Common myeloid progenitor, CD34-positive (primary cell): ENCODE measurements at regions not wholly inside any gene's neighbourhood (a gene's known extent, or its start where the extent isn't known, plus 50 kb on each side); places are given as distances from the start of the nearest gene placed in this dataset.

ENCODE experiments used
- CTCF ChIA-PET: fragments of 350-600 bp; sonication (Branson Sonifier 250); formaldehyde crosslinking; loops from one replicate; lab custom pipeline; 2021; ENCODE audit warnings: antibody characterized with exemption; lab: Charles Lee
- POLR2A ChIA-PET: fragments of 350-600 bp; sonication (Branson Sonifier 250); formaldehyde crosslinking; loops from one replicate; lab custom pipeline; 2021; ENCODE audit warnings: antibody characterized with exemption; lab: Charles Lee
- DNase-seq, 3 donors: peaks; one replicate each; pipeline versions ENCODE4 v3.0.0 to v3.0.0-alpha.2; 2013
- H3K27ac ChIP-seq, 2 experiments: 1 replicate in 1 of 2; 2 replicates in 1 of 2; pipeline ENCODE4 v1.7.0; 2013; ENCODE audit warnings: inconsistent platforms in 2 of 2, low read length in 2 of 2, mild to moderate bottlenecking in 2 of 2, low read depth in 1 of 2, moderate library complexity in 1 of 2; ENCODE audit not compliant: severe bottlenecking in 2 of 2, insufficient read depth in 1 of 2, poor library complexity in 1 of 2
- H3K27me3 ChIP-seq, 5 experiments: replicated peaks in 2 of 5; 1 replicate in 3 of 5; 2 replicates in 2 of 5; pipeline versions ENCODE4 v1.6.1 to v1.7.0; 2013; ENCODE audit warnings: low read length in 4 of 5, mild to moderate bottlenecking in 2 of 5, moderate library complexity in 2 of 5, inconsistent platforms in 1 of 5; ENCODE audit not compliant: insufficient read depth in 5 of 5, control insufficient read depth in 4 of 5
- H3K36me3 ChIP-seq, 4 experiments: 1 replicate in 2 of 4; 2 replicates in 2 of 4; pipeline versions ENCODE4 v1.6.1 to v1.7.0; 2013; ENCODE audit warnings: low read length in 3 of 4, control low read depth in 1 of 4, mild to moderate bottlenecking in 1 of 4; ENCODE audit not compliant: control insufficient read depth in 4 of 4, insufficient read depth in 4 of 4
- H3K4me1 ChIP-seq, 4 experiments: 1 replicate in 3 of 4; 2 replicates in 1 of 4; pipeline versions ENCODE4 v1.6.1 to v1.7.1; 2013; ENCODE audit warnings: low read length in 3 of 4, mild to moderate bottlenecking in 3 of 4, control low read depth in 1 of 4, inconsistent platforms in 1 of 4, moderate library complexity in 1 of 4; ENCODE audit not compliant: control insufficient read depth in 4 of 4, insufficient read depth in 4 of 4; ENCODE audit errors: control extremely low read depth in 1 of 4
- H3K4me3 ChIP-seq, 7 experiments: 1 replicate in 4 of 7; 2 replicates in 3 of 7; pipeline versions ENCODE4 v1.5.1 to v1.7.0; 2013; ENCODE audit warnings: mild to moderate bottlenecking in 7 of 7, low read length in 6 of 7, moderate library complexity in 6 of 7, inconsistent platforms in 2 of 7, low read depth in 2 of 7, control low read depth in 1 of 7; ENCODE audit not compliant: insufficient read depth in 4 of 7, control insufficient read depth in 1 of 7; ENCODE audit errors: extremely low read depth in 1 of 7
- H3K9me3 ChIP-seq, 5 experiments: 1 replicate in 4 of 5; 2 replicates in 1 of 5; pipeline versions ENCODE4 v1.6.1 to v1.7.1; 2013; ENCODE audit warnings: low read length in 4 of 5, mild to moderate bottlenecking in 2 of 5, inconsistent platforms in 1 of 5, low read depth in 1 of 5, moderate library complexity in 1 of 5; ENCODE audit not compliant: control insufficient read depth in 4 of 5, insufficient read depth in 2 of 5; ENCODE audit errors: control extremely low read depth in 1 of 5
- WGBS: methylation state at CpG from one replicate; pipeline ENCODE4 v1.1.5; 2013; ENCODE audit not compliant: insufficient coverage; 5-methylcytosine and 5-hydroxymethylcytosine counted together

DNA sequence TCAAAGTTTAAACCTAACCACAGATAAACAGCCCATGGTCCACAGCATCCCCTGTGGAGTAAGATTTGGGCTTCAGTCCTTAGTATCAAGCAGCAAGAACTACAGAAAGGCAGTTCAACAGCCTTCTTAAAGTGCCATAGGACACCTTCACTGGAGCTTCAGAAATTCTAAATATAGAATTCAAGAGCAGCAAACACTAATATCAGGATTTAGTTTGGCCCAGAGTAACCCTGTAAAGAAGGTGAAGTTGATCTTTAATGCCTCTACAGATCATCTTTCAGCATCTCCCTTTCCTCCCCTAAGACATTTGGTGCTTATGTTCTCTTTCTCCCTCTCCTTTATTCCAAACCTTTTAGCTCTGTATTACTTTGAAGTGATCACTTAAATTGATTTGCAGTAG lies 59.5 kb upstream of the ARHGAP5 start:
- Histone ChIP-seq H3K4me3 (no peak overlapping the region), H3K27ac (no peak overlapping the region), H3K27me3 (peaks cover 0 to 2% (median 0%) of the 10 kb centered on the region in 5 experiments), H3K4me1 (no peaks in the 10 kb centered on the region), H3K36me3 (no peaks in the 10 kb centered on the region), H3K9me3 (no peaks in the 10 kb centered on the region)
- ChIA-PET CTCF (interaction anchor here (0.9 kb wide), 1 partner anchor 58 kb away, joined by 4 read pairs; no protein-coding TSS in a partner anchor), POLR2A (no interaction called here)
- DNase-seq = no peak

DNA sequence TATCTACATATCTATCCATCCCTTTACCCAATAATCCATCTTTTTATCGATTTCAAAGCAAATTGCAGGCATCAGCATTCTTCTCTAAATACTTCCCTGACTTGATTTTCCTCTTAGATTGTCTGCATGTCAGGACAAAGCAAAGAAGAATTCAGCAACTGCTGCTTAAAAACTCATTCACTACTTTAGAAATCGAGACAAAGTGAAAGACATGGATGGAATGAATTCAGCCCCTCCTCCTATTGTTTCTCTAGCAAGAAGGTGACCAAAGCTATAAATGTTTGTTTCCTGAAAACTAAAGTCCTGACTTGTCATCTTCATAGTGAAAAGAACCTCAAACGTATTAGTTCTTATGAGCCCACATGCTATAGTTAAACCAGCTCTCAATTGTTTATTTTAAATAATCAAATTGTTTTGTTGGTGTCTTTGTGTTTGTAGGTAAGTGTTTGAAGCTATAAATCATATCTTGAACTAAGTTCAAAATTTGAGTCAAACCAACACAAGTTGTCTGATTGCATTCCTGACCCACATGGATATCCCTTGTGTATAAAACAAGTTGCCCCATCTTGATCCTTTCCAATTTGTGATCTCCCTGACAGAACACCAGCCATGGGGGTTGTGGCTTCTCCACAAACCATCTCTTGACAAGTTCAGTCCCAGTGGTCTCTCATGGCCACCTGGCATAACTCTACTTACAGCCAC lies 58.6 kb upstream of the ARHGAP5 start:
- CTCF ChIA-PET = no interaction called here
- H3K4me1 ChIP-seq = no peaks in the 10 kb centered on the region
- no peaks in the 10 kb centered on the region for H3K9me3 ChIP-seq
- 67% methylated on average over 2 of the region's 3 CpGs for WGBS
- peaks cover 0 to 2% (median 0%) of the 10 kb centered on the region in 5 experiments for H3K27me3 ChIP-seq
- H3K36me3 ChIP-seq = no peaks in the 10 kb centered on the region
- no peak for DNase-seq
- POLR2A ChIA-PET = no interaction called here
- no peak overlapping the region for H3K27ac ChIP-seq
- H3K4me3 ChIP-seq = no peak overlapping the region

DNA sequence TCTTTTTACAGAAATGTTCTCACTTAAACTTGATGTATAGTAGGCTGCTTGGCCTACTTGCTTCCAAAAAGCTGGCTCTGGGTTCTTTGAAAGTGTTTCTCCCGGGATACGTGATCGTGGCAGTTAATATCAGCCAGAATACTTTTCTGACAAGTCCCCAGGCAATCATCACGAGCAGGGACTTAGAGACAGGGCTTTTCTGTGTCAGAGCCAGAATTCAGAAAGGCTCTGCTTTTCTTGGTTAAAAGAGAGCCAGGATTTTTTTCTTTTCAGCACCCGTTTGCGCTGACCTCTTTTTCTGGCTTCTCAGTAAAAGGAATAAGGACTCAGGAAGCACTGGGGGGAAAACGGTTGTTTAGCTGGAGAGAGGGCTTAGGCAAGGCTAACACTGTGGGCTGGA lies 57.8 kb upstream of the ARHGAP5 start:
- ChIA-PET POLR2A (no interaction called here), CTCF (no interaction called here)
- no peak overlapping the region for H3K4me3 ChIP-seq
- H3K27ac ChIP-seq = no peak overlapping the region
- DNase-seq = no peak
- H3K9me3 ChIP-seq = no peaks in the 10 kb centered on the region
- no peaks in the 10 kb centered on the region for H3K4me1 ChIP-seq
- WGBS = 91% methylated on average over 7 of the region's 7 CpGs
- peaks cover 0 to 2% (median 0%) of the 10 kb centered on the region in 5 experiments for H3K27me3 ChIP-seq
- no peaks in the 10 kb centered on the region for H3K36me3 ChIP-seq

DNA sequence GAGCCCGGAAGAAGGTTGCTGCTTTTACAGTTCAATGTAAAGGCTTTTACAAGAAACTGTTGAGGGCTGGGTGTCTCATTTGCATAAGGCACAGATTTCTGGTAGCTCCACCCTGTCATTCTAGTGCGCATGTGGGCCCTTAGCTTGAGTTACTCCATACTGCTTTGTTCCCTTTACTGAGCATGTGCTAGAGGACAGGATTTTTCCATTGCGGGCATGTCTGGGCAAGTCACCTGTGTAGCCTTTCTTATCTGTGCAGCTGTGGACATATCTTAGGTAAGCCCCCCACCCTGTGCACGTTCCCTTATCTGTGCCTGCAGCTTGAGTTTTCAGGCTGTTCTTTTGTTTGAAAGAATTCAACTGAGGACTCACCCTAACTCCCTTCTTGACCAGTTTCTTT lies 56.2 kb upstream of the ARHGAP5 start:
- Histone ChIP-seq H3K27ac (no peak overlapping the region), H3K4me3 (no peak overlapping the region), H3K27me3 (peaks cover 0 to 2% (median 0%) of the 10 kb centered on the region in 5 experiments), H3K9me3 (no peaks in the 10 kb centered on the region), H3K36me3 (no peaks in the 10 kb centered on the region), H3K4me1 (no peaks in the 10 kb centered on the region)
- POLR2A ChIA-PET = no interaction called here
- CTCF ChIA-PET = no interaction called here
- no peak for DNase-seq
- WGBS = 100% methylated on average over 4 of the region's 4 CpGs

DNA sequence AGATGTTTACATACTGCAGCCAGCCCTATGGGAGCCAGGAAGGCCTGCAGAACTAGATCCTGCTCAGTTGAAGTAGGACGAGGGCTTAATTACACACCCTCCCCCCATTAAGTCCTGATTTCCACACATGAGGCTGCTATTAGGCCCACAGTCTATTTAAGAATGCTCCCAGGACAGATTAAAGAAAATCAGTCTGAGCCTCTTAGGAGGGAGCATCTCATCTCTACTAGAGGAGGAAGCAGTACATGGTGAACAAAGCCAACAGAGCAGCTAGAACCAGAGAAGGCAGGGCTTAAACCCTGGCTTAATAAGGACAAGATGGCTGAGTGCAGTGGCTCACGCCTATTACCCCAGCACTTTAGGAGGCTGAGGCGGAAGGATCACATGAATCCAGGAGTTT lies 55.8 kb upstream of the ARHGAP5 start:
- WGBS = 95% methylated on average over 3 of the region's 3 CpGs
- CTCF ChIA-PET = no interaction called here

DNA sequence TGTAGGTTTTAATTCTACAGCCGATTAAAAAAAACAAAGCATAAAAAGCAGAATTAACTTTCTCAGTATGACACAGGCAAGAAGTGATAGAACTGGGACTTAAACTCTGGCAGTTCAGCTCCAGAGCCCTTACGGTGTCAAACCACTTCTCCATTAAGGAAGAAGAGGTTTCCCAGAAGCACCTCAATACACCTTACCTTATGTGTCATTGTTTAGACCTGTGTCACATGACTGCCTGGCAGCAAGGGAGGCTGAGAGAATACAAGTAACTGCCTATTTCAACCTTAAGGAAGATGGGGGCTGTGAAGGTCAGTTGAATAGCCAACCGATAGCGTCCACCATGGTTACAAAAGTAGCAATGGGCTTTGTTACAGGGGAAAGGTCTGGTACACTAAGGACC lies 54.6 kb upstream of the ARHGAP5 start:
- ChIA-PET CTCF (no interaction called here), POLR2A (no interaction called here)
- H3K27ac ChIP-seq = no peak overlapping the region
- DNase-seq = no peak
- peaks cover 0 to 2% (median 0%) of the 10 kb centered on the region in 5 experiments for H3K27me3 ChIP-seq
- H3K9me3 ChIP-seq = no peaks in the 10 kb centered on the region
- H3K36me3 ChIP-seq = no peaks in the 10 kb centered on the region
- WGBS = 97% methylated on average over 4 of the region's 4 CpGs
- no peak overlapping the region for H3K4me3 ChIP-seq
- no peaks in the 10 kb centered on the region for H3K4me1 ChIP-seq

More for the DNA sequence above, 55.8 kb upstream of the ARHGAP5 start:
- DNase-seq = no peak
- Histone ChIP-seq H3K9me3 (no peaks in the 10 kb centered on the region), H3K4me1 (no peaks in the 10 kb centered on the region), H3K27ac (no peak overlapping the region), H3K4me3 (no peak overlapping the region), H3K36me3 (no peaks in the 10 kb centered on the region), H3K27me3 (peaks cover 0 to 2% (median 0%) of the 10 kb centered on the region in 5 experiments)
- POLR2A ChIA-PET = no interaction called here

DNA sequence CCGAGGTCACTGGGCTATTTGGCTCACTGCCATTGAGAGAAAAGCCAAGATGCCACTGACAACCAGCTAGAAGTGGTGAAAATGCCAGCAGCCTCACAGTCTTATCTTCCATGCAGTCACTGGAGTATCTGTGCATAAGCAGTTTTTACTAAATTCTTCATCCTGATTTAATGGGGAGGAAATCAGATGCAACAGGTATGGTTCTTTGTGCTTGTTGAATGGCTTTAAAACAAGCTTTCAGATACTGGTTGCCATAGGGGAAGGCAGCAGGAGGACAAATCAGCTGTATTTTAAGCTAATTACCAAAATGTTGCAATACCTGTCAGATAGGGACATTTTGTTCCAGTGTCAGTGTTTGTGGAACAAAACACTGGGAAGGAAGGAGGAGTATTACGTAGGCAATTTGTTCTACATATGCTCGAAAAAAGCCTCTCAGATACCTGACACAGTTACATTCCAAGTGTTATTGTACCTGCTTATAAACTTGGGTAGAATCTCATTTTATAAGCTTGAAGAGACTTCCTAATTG lies 54.1 kb upstream of the ARHGAP5 start:
- H3K36me3 ChIP-seq = no peaks in the 10 kb centered on the region
- H3K4me3 ChIP-seq = no peak overlapping the region
- CTCF ChIA-PET = no interaction called here
- POLR2A ChIA-PET = no interaction called here
- 100% methylated on average over 2 of the region's 3 CpGs for WGBS
- DNase-seq = no peak
- H3K27ac ChIP-seq = no peak overlapping the region
- H3K4me1 ChIP-seq = no peaks in the 10 kb centered on the region
- H3K9me3 ChIP-seq = no peaks in the 10 kb centered on the region
- H3K27me3 ChIP-seq = no peaks in the 10 kb centered on the region
